ENCODE measurements at regions not wholly inside any gene's neighbourhood (a gene's known extent, or its start where the extent isn't known, plus 50 kb on each side); places are given as distances from the start of the nearest gene placed in this dataset.
"Not testable (repeated sequence)": the region's sequence is repeated elsewhere in the genome, so short reads cannot be mapped to it uniquely, and the experiment has no call there.

DNA sequence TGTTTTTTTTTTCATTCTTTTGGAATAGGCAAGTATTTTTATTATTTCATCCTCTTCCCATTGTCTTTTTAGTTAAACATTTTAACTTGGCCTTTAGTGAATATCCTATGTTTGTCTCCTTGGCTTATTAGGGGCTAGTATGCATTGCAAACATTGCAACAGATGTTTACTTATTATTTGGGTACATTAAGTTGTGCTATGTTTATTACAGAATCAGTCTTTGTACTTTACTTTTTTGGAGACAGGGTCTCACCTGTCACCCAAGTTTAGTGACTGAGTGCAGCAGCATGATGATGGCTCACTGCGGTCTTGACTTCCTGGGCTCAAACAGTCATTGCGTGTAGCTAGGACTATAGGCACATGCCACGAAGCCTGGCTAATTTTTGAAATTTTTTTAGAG lies 51.1 kb upstream of the NUDT6 start:
- DNase-seq, result no peak

DNA sequence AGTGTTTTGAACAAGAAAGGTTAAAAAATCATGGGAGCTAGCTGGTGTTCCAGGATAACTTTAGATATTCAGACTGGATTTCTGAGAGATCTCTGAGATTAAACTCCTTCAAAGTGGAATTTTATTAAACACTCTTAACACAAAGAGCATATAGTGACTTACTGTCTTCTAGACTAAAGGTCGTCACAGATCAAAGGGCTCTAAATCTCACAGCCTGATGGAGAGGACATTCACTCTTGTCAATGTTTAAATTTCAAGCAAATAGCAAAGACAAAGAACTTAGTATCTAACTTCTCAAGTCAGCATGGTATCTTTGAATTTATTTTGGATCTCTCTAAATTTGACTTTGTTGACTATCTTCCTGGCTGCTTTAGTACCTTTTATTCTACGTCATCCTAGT lies 53.7 kb upstream of the NUDT6 start:
- DNase-seq, result no peak

DNA sequence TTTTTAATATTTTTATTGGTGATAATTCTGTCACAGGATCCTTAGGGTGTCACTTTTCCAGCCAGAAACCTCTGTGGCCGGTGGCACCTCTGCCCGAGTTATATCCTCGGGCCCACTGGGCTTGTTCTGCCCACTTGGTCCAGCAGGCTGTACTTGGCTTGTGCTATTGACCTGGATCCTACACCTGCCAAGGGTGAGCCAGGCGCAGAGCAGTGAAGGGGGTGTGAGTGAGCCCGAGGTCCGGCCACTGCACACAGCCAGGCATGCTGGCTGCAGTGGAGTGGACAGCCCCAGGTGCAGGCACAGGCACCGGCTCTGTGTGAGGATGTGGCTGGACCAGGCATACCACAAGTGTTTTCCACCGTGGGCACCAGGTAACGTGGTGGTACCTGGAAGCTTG lies 54.7 kb upstream of the NUDT6 start:
- DNase-seq, result no peak

DNA sequence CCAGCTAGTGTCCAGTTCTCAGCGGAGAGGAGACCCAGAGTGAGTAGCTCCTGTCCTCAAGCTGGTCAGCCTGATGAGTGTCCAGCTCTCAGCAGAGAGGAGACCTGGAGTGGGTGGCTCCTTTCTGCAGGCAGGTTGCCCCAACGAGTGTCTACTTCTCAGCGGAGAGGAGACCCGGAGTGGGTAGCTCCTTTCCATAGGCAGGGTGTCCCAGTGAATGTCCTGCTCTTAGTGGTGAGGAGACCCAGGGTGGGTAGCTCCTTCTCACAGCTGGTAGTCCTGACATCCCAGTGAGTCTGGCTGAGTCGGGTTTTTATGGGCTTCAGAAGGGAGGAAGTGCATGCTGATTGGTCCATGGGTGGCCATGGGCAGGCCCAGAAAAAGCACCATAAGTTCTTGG lies 55.7 kb upstream of the NUDT6 start:
- DNase-seq, result no peak

DNA sequence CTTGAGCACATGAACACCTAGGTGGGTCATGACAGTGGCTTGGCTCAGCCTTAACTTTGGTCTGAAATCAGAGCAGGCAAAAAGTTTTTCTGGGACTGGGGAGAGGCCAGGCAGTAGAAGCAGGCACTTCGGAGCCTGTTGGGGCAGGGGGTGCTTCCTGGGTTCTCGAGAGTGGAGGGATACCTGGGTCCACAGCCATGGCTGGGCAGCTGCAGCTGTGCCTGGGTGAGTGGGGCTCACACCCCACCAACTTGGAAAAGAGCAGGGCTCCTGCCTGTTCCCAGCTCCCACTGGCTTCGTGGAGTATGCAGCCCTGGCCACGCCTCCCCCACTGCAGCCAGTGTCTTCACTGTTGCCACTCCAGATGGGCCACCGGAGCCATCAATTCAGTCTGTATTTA lies 56.4 kb upstream of the NUDT6 start:
- no peak for DNase-seq

DNA sequence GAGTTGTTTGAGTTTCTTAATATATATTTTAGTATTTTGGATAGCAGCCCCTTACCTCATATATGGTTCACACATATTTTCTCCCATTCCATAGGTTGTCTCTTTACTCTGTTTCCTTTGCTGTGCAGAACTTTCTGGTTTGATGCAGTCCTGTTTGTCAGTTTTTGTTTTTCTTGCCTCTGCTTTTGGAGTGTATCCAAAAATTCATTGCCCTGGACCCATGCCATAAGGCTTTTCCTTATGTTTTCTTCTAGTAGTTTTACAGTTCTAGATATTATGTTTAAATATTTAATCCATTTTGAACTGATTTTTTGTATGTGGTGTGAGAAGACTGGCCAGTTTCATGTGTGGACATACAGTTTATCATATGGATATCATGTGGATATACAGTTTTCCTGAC lies 58.5 kb upstream of the NUDT6 start:
- no peak for DNase-seq

DNA sequence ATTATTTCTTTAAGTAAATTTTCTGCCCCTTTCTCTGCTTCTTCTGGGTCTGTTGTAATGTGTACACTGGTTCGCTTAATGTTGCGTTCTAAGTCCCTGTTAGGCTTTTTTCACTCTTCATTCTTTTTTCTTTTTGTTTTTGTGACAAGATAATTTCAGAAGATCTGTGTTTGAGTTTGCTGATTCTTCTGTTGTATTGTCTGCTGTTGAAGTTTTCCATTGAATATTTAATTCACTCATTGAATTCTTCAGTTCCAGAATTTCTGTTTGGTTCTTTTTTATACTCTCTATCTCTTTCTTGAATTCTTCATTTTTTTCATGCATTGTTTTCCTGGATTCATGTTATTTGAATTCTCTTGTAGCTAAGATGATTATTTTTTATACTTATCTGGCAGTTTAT lies 66.3 kb upstream of the NUDT6 start:
- no peak for DNase-seq

DNA sequence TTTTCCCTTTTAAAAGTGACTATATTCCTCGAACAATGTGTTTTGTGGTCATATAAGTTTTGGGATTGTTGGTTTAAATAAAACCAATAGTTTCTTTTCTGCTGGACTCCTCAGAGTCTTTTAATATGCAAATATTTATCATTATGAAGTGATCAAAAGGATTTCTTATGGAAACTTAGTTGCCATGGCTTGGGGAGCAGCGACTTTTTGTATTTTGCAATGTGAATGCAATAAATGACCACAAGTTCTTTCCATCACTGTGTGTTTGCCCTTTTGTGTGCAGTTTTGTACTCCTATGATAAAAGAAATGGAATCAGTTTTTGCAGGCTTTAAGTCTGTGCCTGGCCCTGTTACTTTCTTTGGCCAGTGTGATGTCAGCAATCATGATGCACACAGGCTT lies 68.5 kb upstream of the NUDT6 start:
- no peak for DNase-seq

DNA sequence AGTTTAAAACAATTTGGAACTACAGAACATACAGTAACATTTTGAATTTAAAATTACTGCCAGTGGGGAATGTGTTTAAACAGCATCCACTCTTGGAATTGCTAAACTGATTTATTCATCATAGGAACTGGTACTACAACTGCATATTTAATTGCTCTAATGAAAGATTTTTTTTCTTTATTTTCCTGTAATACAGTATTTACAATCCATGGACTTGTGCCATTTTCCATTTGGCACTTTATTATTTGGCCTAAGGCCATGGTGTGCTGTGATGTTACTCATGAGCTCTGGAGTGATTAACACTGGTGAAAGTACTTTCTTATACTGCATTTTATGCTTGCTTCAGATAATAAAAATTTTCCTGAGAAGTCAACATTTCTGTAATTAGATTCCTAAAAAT lies 69.7 kb upstream of the NUDT6 start:
- DNase-seq, result no peak

DNA sequence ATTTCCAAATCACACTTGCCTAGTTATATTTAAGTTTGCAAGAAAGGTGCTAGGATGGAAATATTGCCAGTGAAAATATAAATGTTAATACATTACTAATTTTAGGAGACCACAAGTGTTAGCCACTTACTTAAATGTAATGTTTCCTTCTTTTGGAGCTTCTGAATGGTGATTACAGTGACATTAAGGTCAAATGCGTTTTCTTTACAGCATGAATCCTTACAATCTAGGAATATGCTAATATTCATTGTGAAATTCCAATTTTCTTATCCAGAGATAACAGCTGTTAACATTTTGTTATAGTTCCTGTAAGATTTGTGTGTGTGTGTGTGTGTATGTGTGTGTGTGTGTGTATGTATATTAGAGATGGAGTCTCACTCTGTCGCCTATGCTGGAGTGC lies 70.2 kb upstream of the NUDT6 start:
- no peak for DNase-seq

DNA sequence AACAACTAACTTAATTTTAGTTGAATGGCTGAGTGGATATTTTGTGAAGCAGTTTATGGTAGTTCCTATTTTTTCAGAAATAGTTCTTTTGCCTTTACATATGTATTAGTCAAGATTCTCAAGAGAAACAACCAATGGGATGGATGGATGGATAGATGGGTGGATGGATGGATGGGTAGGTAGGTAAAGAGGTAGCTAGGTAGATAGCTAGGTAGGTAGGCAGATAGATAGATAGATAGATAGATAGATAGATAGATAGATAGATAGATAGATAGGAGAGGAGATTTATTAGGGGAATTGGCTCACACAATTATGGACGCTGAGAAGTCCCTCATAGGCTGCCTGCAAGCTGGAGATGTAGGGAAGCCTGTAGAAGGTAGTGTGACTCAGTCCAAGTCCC lies 74.0 kb upstream of the NUDT6 start:
- DNase-seq, result no peak

DNA sequence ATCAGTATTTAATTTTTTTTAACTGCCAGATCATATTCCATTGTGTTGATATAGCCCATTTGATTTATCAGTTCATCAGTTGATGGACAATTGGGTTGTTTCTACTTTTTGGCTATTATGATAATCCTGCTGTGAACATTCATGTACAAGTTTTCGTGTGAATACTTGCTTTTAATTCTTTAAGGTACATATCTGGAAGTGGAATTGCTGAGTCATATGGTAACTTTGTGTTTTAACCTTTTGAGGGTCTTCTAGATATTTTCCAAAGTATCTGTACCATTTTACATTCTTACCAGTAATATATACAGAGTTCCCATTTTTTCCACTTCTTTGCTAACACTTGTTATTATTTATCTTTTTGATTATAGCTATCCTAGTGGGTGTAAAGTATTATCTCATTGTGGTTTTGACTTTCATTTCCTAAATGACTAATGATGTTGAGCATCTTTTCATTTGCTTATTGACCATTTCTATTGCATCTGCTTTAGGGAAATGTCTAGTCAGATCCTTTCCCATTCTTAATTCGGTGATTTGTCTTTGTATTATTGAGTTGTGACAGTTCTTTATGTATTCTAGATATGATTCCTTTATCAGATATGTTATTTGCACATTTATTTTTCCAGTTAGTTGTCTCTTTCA lies 75.2 kb upstream of the NUDT6 start:
- DNase-seq, result no peak

DNA sequence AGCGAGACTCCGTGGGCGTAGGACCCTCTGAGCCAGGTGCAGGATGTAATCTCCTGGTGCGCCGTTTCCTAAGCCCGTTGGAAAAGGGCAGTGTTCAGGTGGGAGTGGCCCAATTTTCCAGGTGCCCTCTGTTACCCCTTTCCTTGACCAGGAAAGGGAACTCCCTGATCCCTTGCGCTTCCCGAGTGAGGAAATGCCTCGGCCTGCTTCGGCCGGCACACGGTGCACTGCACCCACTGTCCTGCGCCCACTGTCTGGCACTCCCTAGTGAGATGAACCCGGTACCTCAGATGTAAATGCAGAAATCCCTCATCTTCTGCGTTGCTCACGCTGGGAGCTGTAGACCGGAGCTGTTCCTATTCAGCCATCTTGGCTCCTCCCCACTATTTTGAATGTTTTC lies 81.7 kb upstream of the NUDT6 start:
- not testable (repeated sequence) for DNase-seq

DNA sequence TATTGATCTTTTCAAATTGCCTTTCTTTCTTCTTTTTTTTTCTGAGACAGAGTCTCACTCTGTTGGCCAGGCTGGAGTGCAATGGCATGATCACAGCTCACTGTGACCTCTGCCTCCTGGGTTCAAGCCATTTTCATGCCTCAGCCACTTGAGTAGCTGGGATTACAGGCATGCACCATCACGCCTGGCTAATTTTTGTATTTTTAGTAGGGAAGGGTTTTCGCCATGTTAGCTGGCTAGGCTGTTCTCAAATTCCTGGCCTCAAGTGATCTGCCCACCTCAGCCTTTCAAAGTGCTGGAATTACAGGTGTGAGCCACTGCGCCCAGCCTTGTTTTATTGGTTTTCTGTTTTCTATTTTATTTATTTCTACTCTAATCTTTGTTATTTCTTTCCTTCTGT lies 82.7 kb upstream of the NUDT6 start:
- DNase-seq, result not testable (repeated sequence)

DNA sequence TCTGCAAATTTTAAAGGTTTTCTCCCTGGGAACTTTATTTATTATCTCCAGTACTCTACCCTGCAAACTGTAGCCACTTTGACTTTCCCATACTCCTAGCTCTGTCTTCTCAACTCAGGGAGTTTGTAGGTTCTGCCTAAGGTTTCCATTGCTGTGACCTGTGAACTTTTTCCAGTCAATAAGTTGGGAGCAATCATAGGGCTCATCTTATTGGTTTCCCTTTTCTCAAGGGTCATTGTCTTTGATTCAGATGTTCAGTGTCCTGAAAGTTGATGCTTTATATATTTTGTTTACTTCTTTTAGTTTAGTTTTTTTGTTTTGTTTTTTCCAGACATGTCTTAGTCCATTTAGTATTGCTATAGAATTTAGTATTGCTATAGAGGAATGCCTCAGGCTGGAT lies 85.3 kb upstream of the NUDT6 start:
- no peak for DNase-seq

DNA sequence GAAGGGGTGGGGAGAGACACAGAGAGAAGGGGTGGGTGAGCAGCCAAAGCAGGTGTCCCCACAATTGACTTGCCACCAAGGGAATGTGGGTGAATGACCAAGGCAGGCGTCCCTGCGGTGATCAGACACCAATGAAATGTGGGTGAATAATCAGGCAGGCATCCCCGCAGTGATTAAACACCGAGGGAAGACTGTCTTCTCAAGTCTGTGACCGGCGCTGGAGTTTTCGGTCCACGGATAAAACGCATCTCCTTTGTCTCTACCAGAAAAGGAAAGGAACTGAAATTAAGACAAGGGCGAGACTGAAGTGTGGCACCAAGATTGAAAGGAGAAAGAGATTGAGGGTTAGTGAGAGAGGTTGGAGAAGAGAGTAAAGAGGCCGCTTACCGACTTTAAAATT lies 90.0 kb upstream of the NUDT6 start:
- not testable (repeated sequence) for DNase-seq

DNA sequence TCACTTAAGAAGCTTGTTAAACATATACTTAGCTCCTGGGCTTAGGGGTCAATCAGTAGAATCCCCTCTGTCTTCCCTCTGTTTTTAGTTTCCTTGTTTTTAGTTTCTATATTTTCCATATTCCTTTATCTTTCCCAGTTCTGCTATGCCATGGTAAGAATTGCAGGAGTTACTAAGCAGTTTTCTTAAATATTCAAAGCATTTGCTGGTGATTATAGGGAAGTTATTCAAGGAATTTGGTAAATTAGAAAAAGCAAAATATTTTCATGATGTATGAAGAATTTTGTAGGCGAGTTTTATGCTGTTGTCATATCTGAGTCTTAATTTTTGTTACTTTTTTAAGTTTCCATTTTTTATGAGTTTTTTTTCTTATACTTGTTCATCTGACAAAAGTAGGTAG lies 91.6 kb upstream of the NUDT6 start:
- DNase-seq, result no peak

DNA sequence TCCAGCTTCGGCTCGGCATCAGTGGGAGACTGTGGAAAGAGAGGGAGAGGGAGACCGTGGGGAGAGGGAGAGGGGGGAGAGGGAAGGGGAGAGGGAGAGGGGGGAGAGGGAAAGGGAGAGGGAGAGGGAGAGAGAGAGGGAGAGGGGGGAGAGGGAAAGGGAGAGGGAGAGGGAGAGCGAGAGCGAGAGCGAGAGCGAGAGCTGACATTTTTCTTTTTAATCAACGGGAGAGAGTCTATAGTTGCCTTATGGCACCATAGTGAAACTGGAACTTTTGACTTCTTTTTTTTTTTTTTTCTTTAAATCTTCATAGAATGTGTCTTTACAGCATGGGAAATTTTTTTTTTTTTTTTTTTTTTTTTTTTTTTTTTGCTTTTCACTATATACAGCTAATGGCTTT lies 94.7 kb upstream of the NUDT6 start:
- DNase-seq, result no peak

DNA sequence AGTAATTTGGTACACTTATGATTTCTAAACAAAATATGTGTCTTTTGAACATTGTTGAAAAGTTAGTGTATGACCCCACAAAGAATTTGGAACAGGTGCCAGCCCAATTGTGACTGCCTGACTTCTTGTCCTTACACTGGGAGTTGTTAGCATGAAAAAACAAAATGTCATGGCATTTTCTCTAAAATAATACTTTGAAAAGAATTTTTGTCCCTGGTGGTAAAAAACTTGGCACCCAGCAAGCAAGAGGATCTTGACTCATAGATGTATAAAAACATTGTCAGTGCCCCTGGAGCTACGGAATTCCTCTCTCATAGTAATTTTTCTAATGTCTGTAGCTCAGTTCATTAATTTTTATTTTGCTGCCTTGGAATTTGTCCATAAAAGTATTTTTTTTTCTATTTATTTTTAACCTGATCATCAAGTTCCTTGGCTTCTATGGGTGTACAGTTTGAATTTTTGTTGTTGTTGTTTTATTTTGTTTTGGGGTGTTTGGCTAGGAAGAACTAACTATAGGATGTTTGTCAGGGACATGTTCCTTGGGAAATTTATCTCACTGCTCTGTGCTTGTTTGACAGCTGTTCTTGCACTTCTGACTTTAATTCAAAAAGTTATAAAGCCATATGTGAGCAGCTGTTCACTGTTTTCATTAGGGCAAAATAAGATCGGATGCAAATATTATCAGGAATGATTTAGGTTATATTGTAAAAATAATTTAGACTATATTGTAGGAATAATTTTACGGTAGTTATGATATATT lies 95.4 kb upstream of the NUDT6 start:
- DNase-seq, result no peak

DNA sequence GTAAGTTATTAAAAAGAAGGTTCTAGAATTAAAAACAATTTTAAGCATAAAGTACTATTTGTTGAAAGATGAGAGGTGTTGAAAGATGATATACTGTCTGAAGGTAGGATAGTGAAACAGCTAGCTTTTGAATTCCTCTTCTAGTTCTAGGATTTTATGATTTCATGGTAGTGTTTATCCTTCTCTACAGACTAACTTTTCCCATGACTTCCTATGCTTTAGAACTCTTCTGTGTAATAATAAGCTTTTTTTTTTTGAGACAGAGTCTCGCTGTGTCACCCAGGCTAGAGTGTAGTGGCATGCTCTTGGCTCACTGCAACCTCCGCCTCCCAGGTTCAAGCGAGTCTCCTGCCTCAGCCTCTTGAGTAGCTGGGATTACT lies 96.0 kb upstream of the NUDT6 start:
- no peak for DNase-seq

DNA sequence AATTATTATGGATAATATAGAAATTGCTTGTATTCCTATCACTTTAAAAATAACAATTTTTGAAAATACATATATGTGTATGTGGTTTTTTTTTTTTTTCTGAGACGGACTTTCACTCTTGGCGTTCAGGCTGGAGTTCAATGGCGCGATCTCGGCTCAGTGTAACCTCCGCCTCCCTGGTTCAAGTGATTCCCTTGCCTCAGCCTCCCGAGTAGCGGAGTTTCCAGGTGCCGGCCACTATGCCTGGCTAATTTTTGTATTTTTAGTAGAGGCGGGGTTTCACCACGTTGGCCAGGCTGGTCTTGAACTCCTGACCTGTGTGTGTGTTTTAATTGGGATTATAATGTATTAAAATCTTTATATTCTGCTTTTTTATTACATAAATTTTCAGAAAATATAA lies 97.9 kb upstream of the NUDT6 start:
- no peak for DNase-seq

DNA sequence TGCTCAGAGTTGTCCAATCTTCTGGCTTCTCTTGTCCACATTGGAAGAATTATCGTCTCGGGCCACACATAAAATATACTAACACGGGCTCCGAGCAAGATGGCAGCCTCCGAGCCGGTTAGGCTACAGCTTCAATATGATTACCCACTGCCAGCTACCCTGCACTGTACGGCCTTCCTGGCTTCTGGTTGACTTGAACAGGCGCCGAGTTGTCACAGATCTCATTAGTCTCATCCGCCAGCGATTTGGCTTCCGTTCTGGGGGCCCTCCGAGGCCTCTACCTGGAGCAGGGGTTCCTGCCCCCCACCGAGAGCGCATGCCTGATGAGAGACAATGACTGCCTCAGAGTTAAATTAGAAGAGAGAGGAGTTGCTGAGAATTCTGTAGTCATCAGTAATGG lies 101.2 kb upstream of the NUDT6 start:
- DNase-seq, result no peak

DNA sequence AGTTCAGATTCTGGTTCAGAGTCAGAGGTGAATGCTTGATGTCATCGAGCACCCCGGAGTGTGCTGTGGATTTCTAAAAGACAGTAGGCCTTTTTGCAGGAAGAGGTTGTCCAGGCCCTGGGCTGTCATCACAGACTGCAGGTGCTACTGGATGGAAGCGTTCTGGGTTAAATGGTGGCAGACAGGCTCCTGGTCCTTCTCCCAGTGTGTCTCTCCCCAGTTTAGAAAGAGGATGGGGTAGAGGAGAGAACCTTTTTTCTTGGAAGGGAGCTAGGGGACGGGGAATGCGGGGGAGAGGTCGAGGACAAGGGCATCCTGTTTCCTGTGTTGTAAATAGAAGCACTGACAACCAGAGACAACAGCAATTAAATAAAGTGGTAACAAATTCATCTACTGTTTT lies 102.3 kb upstream of the NUDT6 start:
- no peak for DNase-seq

DNA sequence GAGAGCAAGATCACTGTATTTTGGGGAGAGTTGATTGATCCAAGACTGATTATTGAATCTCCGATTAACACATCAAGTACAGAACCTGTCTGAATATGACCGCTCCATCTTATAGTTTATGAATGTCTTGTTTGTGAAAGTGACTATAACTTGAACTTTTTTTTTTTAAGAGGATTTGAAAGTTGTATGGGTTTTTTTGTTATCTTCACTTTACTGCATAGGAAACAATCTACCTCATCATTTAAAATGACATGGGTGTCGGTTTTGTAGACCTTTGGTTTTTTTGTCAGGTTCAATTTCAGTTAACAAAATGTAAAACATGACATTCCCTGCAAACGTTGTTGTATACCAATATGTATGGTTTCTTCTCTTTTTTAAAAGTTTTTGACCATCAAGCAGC lies 103.0 kb upstream of the NUDT6 start:
- no peak for DNase-seq

DNA sequence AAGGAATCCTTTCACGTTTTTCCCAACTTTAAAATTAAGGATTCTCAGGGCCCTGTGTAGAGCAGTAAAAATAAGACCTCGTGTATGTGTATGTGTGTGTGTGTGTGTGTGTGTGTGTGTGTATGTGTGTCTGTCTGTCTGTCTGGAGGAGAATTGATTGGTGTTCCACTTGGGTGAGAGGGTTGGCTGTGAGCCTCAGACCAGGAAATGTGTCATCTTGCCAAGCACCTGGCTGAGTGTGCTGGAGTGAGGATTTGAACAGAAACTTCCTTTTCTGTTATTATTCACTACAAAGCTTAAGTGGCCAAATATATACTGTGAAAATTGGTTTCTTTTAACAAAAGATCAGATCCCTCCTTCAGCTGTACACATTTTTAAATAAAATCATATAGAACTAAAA lies 103.6 kb upstream of the NUDT6 start:
- DNase-seq, result peak; percentile 17

Data from activated CD4-positive, alpha-beta T cell treated with anti-CD3 and anti-CD28 coated beads for 48 hours (primary cell).